Neural crest cell (in vitro differentiated cells): ENCODE measurements at regions not wholly inside any gene's neighbourhood (a gene's known extent, or its start where the extent isn't known, plus 50 kb on each side); places are given as distances from the start of the nearest gene placed in this dataset.

Experiments
- DNase-seq: peaks from one replicate; pipeline ENCODE4 v3.0.0; 2021; ENCODE audit warnings: low read depth, mixed read lengths, low spot score
- H3K27ac Mint-ChIP-seq: one replicate; pipeline ENCODE4 v1.8.0; 2021; ENCODE audit warnings: mild to moderate bottlenecking, mixed read lengths; ENCODE audit not compliant: unreplicated experiment
- H3K27me3 Mint-ChIP-seq: 2 replicates; pipeline ENCODE4 v1.8.0; 2021; ENCODE audit warnings: low read depth, mild to moderate bottlenecking, mixed read lengths
- H3K36me3 Mint-ChIP-seq: 2 replicates; pipeline ENCODE4 v1.8.0; 2021; ENCODE audit warnings: low read depth, mild to moderate bottlenecking, mixed read lengths
- H3K4me1 Mint-ChIP-seq: 2 replicates; pipeline ENCODE4 v1.8.0; 2021; ENCODE audit warnings: mixed read lengths
- H3K4me3 Mint-ChIP-seq: one replicate; pipeline ENCODE4 v1.8.0; 2021; ENCODE audit warnings: mild to moderate bottlenecking, mixed read lengths
- H3K9me3 Mint-ChIP-seq: 2 replicates; pipeline ENCODE4 v1.8.0; 2021; ENCODE audit warnings: mixed read lengths
- TF ChIP-seq, protein P1 (sequence below): fragments of 200-600 bp; sonication (generic); conservative IDR thresholded peaks from 2 replicates; pipeline ENCODE4 v1.5.0; 2021; ENCODE audit warnings: antibody characterized with exemption, mild to moderate bottlenecking

DNA sequence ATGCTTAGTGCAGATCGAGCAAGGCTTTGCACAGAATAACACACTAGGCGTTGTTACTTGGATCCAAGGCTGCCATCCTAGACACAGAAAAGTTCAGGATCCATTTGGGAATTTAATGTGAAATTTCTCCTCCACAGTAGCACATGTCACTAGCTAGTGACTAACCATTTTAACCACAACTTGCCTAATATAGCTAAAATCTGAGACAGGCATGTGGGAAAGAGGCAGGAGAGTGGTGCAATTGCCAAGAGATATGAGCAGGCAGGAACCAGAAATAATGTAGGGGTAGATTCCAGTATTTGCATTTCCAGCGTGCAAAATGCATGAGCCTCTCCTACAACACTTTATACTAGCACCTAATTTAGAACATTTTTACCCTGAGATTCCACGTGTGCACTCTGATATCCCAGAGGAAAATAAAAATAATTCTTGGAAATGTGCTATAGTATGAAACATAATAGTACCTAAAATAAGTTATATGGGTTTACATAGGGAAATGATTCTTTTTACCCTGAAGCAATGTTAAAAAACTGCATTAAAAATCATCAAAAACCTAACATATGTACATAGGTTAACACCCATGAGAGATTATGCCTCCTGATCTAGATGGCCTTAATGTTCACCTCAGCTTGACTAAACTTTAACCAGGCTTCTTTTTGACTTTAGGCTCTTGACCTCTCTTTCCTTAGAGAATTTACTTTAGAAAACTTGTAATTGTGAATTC is 1230.6 kb upstream of the NUDT12 start:
- TF ChIP-seq, protein P1, sequence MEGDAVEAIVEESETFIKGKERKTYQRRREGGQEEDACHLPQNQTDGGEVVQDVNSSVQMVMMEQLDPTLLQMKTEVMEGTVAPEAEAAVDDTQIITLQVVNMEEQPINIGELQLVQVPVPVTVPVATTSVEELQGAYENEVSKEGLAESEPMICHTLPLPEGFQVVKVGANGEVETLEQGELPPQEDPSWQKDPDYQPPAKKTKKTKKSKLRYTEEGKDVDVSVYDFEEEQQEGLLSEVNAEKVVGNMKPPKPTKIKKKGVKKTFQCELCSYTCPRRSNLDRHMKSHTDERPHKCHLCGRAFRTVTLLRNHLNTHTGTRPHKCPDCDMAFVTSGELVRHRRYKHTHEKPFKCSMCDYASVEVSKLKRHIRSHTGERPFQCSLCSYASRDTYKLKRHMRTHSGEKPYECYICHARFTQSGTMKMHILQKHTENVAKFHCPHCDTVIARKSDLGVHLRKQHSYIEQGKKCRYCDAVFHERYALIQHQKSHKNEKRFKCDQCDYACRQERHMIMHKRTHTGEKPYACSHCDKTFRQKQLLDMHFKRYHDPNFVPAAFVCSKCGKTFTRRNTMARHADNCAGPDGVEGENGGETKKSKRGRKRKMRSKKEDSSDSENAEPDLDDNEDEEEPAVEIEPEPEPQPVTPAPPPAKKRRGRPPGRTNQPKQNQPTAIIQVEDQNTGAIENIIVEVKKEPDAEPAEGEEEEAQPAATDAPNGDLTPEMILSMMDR: no peak
- H3K4me3 Mint-ChIP-seq: no peak overlapping the region
- no peaks in the 10 kb centered on the region for H3K4me1 Mint-ChIP-seq
- H3K27ac Mint-ChIP-seq: no peak overlapping the region
- peaks cover 5% of the 10 kb centered on the region for H3K9me3 Mint-ChIP-seq
- no peaks in the 10 kb centered on the region for H3K27me3 Mint-ChIP-seq
- DNase-seq: no peak
- H3K36me3 Mint-ChIP-seq: no peaks in the 10 kb centered on the region

DNA sequence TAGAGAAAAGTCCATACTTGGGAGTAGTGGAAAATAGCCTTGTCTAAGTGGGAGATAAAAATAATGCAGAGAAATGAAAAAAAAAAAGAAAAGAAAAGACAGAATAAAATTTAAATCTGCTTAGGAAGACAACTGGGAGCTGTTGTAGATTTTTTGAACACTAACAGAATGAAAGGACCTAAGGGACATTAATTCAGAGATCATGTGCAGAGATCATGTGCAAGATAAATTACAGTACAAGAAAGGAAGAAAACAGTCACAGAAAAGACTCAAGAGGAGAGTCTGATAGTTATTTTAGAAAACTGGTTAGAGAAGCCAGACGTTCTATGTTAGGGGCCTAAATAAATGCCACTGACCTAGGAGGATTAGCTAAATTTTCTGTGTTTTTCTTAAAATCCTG is 1226.8 kb upstream of the NUDT12 start:
- DNase-seq: no peak
- no peak overlapping the region for H3K27ac Mint-ChIP-seq
- peaks cover 2% of the 10 kb centered on the region for H3K36me3 Mint-ChIP-seq
- H3K9me3 Mint-ChIP-seq: peaks cover 10% of the 10 kb centered on the region
- H3K4me3 Mint-ChIP-seq: no peak overlapping the region
- H3K27me3 Mint-ChIP-seq: no peaks in the 10 kb centered on the region
- H3K4me1 Mint-ChIP-seq: no peaks in the 10 kb centered on the region
- TF ChIP-seq, protein P1: no peak

DNA sequence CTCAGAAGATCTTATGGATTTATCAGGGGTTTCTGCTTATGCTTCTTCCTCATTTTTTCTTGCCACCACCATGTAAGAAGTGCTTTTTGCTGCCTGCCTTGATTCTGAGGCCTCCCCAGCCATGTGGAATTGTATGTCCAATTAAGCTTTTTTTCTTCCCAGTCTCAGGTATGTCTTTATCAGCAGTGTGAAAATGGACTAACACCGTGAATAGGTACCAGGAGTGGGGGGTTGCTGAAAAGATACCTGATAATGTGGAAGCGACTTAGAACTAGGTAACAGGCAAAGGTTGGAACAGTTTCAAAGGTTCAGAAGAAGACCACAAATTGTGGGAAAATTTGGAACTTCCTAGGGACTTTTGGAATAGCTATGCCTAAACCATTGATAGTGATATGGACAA is 1222.5 kb upstream of the NUDT12 start:
- Mint-ChIP-seq H3K27ac (no peak overlapping the region), H3K4me3 (no peak overlapping the region), H3K27me3 (no peaks in the 10 kb centered on the region), H3K4me1 (no peaks in the 10 kb centered on the region), H3K9me3 (peaks cover 10% of the 10 kb centered on the region), H3K36me3 (peaks cover 2% of the 10 kb centered on the region)
- DNase-seq: no peak
- TF ChIP-seq, protein P1: no peak

DNA sequence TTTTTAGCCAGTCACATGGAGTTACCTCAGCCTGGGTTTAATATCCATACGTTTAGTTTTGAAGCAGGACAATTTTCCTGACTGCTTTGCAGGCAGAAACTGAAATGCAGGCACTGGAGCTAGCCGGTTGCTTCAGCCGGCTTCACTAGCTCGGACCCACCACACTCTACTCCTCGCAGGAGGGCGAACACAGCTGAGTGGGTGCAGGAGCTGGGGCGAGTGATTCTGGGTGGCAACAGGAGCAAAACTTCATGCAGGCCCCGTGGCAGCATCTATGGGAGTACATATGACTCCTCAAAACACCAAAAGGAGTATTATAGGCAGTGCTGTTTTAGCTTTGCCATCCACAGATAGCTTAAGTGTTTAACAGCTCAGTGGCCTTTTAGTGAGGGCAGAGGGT is 1211.8 kb upstream of the NUDT12 start:
- no peak for DNase-seq
- H3K27me3 Mint-ChIP-seq: no peaks in the 10 kb centered on the region
- H3K4me3 Mint-ChIP-seq: no peak overlapping the region
- no peak overlapping the region for H3K27ac Mint-ChIP-seq
- TF ChIP-seq, protein P1: no peak
- H3K9me3 Mint-ChIP-seq: peaks cover 3% of the 10 kb centered on the region
- H3K36me3 Mint-ChIP-seq: no peaks in the 10 kb centered on the region
- H3K4me1 Mint-ChIP-seq: no peaks in the 10 kb centered on the region

DNA sequence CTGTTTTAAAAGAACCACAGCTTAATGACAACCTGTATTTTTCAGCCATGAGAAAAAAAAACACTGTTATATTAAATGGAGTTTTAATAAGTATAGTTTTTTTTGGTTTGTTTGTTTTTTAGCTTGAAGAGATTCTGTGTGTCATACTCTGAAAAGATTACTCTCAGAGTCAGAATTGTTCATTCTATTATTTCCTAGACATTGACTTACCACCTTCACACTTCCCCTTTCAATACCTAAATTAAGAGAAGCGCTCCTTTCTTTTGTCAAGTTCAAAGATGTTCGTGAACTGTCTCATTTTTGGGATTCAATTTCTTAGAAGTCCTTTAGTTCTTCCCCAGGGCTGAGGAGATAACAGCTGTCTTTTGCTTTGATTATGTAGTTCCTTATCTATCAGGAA is 1201.6 kb upstream of the NUDT12 start:
- H3K4me3 Mint-ChIP-seq: no peak overlapping the region
- H3K27me3 Mint-ChIP-seq: no peaks in the 10 kb centered on the region
- TF ChIP-seq, protein P1: no peak
- no peak for DNase-seq
- H3K27ac Mint-ChIP-seq: no peak overlapping the region
- no peaks in the 10 kb centered on the region for H3K4me1 Mint-ChIP-seq
- H3K36me3 Mint-ChIP-seq: no peaks in the 10 kb centered on the region
- H3K9me3 Mint-ChIP-seq: no peaks in the 10 kb centered on the region
